GM12873 (cell line): ENCODE measurements at regions not wholly inside any gene's neighbourhood (a gene's known extent, or its start where the extent isn't known, plus 50 kb on each side); places are given as distances from the start of the nearest gene placed in this dataset.

Source experiments
- TF ChIP-seq, protein P1 (sequence below): IDR thresholded peaks from 2 replicates; pipeline ENCODE4 v1.5.1; 2012; ENCODE audit warnings: low read depth, mild to moderate bottlenecking, moderate library complexity, low read length, control low read depth; ENCODE audit not compliant: insufficient read depth; ENCODE audit errors: missing control alignments

- TF ChIP-seq, protein P1, sequence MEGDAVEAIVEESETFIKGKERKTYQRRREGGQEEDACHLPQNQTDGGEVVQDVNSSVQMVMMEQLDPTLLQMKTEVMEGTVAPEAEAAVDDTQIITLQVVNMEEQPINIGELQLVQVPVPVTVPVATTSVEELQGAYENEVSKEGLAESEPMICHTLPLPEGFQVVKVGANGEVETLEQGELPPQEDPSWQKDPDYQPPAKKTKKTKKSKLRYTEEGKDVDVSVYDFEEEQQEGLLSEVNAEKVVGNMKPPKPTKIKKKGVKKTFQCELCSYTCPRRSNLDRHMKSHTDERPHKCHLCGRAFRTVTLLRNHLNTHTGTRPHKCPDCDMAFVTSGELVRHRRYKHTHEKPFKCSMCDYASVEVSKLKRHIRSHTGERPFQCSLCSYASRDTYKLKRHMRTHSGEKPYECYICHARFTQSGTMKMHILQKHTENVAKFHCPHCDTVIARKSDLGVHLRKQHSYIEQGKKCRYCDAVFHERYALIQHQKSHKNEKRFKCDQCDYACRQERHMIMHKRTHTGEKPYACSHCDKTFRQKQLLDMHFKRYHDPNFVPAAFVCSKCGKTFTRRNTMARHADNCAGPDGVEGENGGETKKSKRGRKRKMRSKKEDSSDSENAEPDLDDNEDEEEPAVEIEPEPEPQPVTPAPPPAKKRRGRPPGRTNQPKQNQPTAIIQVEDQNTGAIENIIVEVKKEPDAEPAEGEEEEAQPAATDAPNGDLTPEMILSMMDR, result no peak
Observed at GRCh38 chr4:111813555-111814140, 331.6 kb upstream of the FAM241A start.

DNA sequence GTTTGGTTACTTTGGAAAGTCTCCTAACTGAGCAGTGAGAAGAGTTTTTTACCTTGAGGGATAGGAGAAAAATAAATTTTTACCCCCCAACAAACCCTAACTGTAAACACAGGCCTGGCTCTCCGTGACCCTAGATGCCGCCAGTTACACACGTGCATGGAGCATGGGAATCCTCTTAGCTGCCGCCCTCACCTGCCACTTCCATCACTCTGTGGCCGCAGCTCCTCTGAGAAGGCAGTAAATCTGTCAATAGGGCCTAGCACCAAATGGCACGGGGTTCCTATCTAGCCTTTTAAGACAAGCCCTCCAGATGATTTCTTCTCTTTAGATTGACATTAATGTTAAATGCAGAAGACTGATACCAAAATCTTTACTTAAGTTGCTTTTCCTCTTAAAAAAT, 330.3 kb upstream of the FAM241A start:
- TF ChIP-seq, protein P1, result no peak

- TF ChIP-seq, protein P1, result no peak
Observed at GRCh38 chr4:111821342-111821741, 323.9 kb upstream of the FAM241A start.

- TF ChIP-seq, protein P1, result no peak
Observed at GRCh38 chr4:111836601-111837000, 308.7 kb upstream of the FAM241A start.

GRCh38 chr4:111837761-111838160, 307.5 kb upstream of the FAM241A start:
- TF ChIP-seq, protein P1, result no peak

DNA sequence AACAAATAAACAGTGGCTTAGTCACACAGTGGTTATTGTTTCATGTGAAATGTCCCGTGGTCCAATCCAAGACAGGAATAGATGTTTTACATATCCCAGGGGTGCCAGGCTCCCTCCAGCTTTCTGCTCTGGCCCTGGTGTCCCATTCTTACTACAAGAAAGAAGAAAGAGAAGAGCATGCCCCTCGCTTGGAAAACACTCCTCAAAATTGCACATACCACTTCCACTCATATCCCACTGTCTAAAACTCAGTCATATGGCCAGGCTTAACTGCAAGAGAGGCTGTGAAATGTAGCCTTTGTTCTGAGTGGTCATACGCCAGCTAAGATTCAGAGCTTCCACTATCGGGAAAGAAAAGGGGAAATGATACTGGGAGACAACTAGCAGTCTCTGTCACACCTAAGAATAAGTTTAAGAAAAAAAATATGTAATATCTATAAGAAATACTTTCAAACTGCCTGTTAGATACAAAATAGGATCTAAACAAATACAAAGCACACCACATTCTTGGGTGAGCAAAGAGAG, 306.8 kb upstream of the FAM241A start:
- TF ChIP-seq, protein P1, result no peak

GRCh38 chr4:111839141-111839540, 306.1 kb upstream of the FAM241A start:
- TF ChIP-seq, protein P1, result no peak
